ENCODE measurements at regions not wholly inside any gene's neighbourhood (a gene's known extent, or its start where the extent isn't known, plus 50 kb on each side); places are given as distances from the start of the nearest gene placed in this dataset.

- Histone ChIP-seq H3K9me3 (ENCODE audit: control insufficient read depth, insufficient read depth, low read length) (no peaks in the 10 kb centered on the region), H3K36me3 (ENCODE audit: control insufficient read depth, insufficient read depth, low read length) (no peaks in the 10 kb centered on the region), H3K9ac (ENCODE audit: low read depth, low read length) (no peak overlapping the region), H3K27me3 (ENCODE audit: control insufficient read depth, insufficient read depth, low read length) (no peaks in the 10 kb centered on the region), H3K4me1 (ENCODE audit: control insufficient read depth, insufficient read depth, low read length) (no peaks in the 10 kb centered on the region), H3K4me3 (ENCODE audit: low read depth, low read length) (no peak overlapping the region)
Observed at GRCh38 chr14:55977392-55978150, 140.6 kb upstream of the PELI2 start.

- Histone ChIP-seq H3K27me3 (ENCODE audit: control insufficient read depth, insufficient read depth, low read length) (no peaks in the 10 kb centered on the region), H3K9ac (ENCODE audit: low read depth, low read length) (no peak overlapping the region), H3K4me1 (ENCODE audit: control insufficient read depth, insufficient read depth, low read length) (no peaks in the 10 kb centered on the region), H3K9me3 (ENCODE audit: control insufficient read depth, insufficient read depth, low read length) (no peaks in the 10 kb centered on the region), H3K4me3 (ENCODE audit: low read depth, low read length) (no peak overlapping the region), H3K36me3 (ENCODE audit: control insufficient read depth, insufficient read depth, low read length) (no peaks in the 10 kb centered on the region)
Observed at GRCh38 chr14:55979096-55979495, 139.1 kb upstream of the PELI2 start.

- no peak overlapping the region for H3K4me3 ChIP-seq (ENCODE audit: low read depth, low read length)
- no peaks in the 10 kb centered on the region for H3K4me1 ChIP-seq (ENCODE audit: control insufficient read depth, insufficient read depth, low read length)
- H3K9ac ChIP-seq (ENCODE audit: low read depth, low read length) = no peak overlapping the region
- no peaks in the 10 kb centered on the region for H3K36me3 ChIP-seq (ENCODE audit: control insufficient read depth, insufficient read depth, low read length)
- H3K9me3 ChIP-seq (ENCODE audit: control insufficient read depth, insufficient read depth, low read length) = no peaks in the 10 kb centered on the region
- no peaks in the 10 kb centered on the region for H3K27me3 ChIP-seq (ENCODE audit: control insufficient read depth, insufficient read depth, low read length)
Observed at GRCh38 chr14:55979781-55980180, 138.4 kb upstream of the PELI2 start.

GRCh38 chr14:55980970-55981369, 137.2 kb upstream of the PELI2 start:
- Histone ChIP-seq H3K36me3 (ENCODE audit: control insufficient read depth, insufficient read depth, low read length) (no peaks in the 10 kb centered on the region), H3K9ac (ENCODE audit: low read depth, low read length) (no peak overlapping the region), H3K9me3 (ENCODE audit: control insufficient read depth, insufficient read depth, low read length) (no peaks in the 10 kb centered on the region), H3K27me3 (ENCODE audit: control insufficient read depth, insufficient read depth, low read length) (no peaks in the 10 kb centered on the region), H3K4me1 (ENCODE audit: control insufficient read depth, insufficient read depth, low read length) (no peaks in the 10 kb centered on the region), H3K4me3 (ENCODE audit: low read depth, low read length) (no peak overlapping the region)

- Histone ChIP-seq H3K36me3 (ENCODE audit: control insufficient read depth, insufficient read depth, low read length) (no peaks in the 10 kb centered on the region), H3K27me3 (ENCODE audit: control insufficient read depth, insufficient read depth, low read length) (no peaks in the 10 kb centered on the region), H3K4me3 (ENCODE audit: low read depth, low read length) (no peak overlapping the region), H3K9me3 (ENCODE audit: control insufficient read depth, insufficient read depth, low read length) (no peaks in the 10 kb centered on the region), H3K4me1 (ENCODE audit: control insufficient read depth, insufficient read depth, low read length) (no peaks in the 10 kb centered on the region), H3K9ac (ENCODE audit: low read depth, low read length) (no peak overlapping the region)
Observed at GRCh38 chr14:55986069-55986468, 132.1 kb upstream of the PELI2 start.

GRCh38 chr14:56000846-56001245, 117.4 kb upstream of the PELI2 start:
- Histone ChIP-seq H3K36me3 (ENCODE audit: control insufficient read depth, insufficient read depth, low read length) (no peaks in the 10 kb centered on the region), H3K9ac (ENCODE audit: low read depth, low read length) (no peak overlapping the region), H3K4me3 (ENCODE audit: low read depth, low read length) (no peak overlapping the region), H3K4me1 (ENCODE audit: control insufficient read depth, insufficient read depth, low read length) (peaks cover 13% of the 10 kb centered on the region), H3K27me3 (ENCODE audit: control insufficient read depth, insufficient read depth, low read length) (no peaks in the 10 kb centered on the region), H3K9me3 (ENCODE audit: control insufficient read depth, insufficient read depth, low read length) (no peaks in the 10 kb centered on the region)

- H3K4me3 ChIP-seq (ENCODE audit: low read depth, low read length) = no peak overlapping the region
- no peaks in the 10 kb centered on the region for H3K9me3 ChIP-seq (ENCODE audit: control insufficient read depth, insufficient read depth, low read length)
- no peaks in the 10 kb centered on the region for H3K27me3 ChIP-seq (ENCODE audit: control insufficient read depth, insufficient read depth, low read length)
- no peak overlapping the region for H3K9ac ChIP-seq (ENCODE audit: low read depth, low read length)
- peaks cover 13% of the 10 kb centered on the region for H3K4me1 ChIP-seq (ENCODE audit: control insufficient read depth, insufficient read depth, low read length)
- H3K36me3 ChIP-seq (ENCODE audit: control insufficient read depth, insufficient read depth, low read length) = no peaks in the 10 kb centered on the region
Observed at GRCh38 chr14:56002342-56002741, 115.9 kb upstream of the PELI2 start.

- H3K4me1 ChIP-seq (ENCODE audit: control insufficient read depth, insufficient read depth, low read length) = peaks cover 16% of the 10 kb centered on the region
- no peak overlapping the region for H3K4me3 ChIP-seq (ENCODE audit: low read depth, low read length)
- no peaks in the 10 kb centered on the region for H3K36me3 ChIP-seq (ENCODE audit: control insufficient read depth, insufficient read depth, low read length)
- H3K27me3 ChIP-seq (ENCODE audit: control insufficient read depth, insufficient read depth, low read length) = no peaks in the 10 kb centered on the region
- H3K9me3 ChIP-seq (ENCODE audit: control insufficient read depth, insufficient read depth, low read length) = no peaks in the 10 kb centered on the region
- H3K9ac ChIP-seq (ENCODE audit: low read depth, low read length) = no peak overlapping the region
Observed at GRCh38 chr14:56002876-56003625, 115.2 kb upstream of the PELI2 start.

- H3K36me3 ChIP-seq (ENCODE audit: control insufficient read depth, insufficient read depth, low read length) = no peaks in the 10 kb centered on the region
- peaks cover 16% of the 10 kb centered on the region for H3K4me1 ChIP-seq (ENCODE audit: control insufficient read depth, insufficient read depth, low read length)
- H3K9ac ChIP-seq (ENCODE audit: low read depth, low read length) = no peak overlapping the region
- H3K4me3 ChIP-seq (ENCODE audit: low read depth, low read length) = no peak overlapping the region
- no peaks in the 10 kb centered on the region for H3K9me3 ChIP-seq (ENCODE audit: control insufficient read depth, insufficient read depth, low read length)
- H3K27me3 ChIP-seq (ENCODE audit: control insufficient read depth, insufficient read depth, low read length) = no peaks in the 10 kb centered on the region
Observed at GRCh38 chr14:56004323-56004722, 113.9 kb upstream of the PELI2 start.

- Histone ChIP-seq H3K4me1 (ENCODE audit: control insufficient read depth, insufficient read depth, low read length) (peaks cover 16% of the 10 kb centered on the region), H3K27me3 (ENCODE audit: control insufficient read depth, insufficient read depth, low read length) (no peaks in the 10 kb centered on the region), H3K9ac (ENCODE audit: low read depth, low read length) (no peak overlapping the region), H3K4me3 (ENCODE audit: low read depth, low read length) (no peak overlapping the region), H3K9me3 (ENCODE audit: control insufficient read depth, insufficient read depth, low read length) (no peaks in the 10 kb centered on the region), H3K36me3 (ENCODE audit: control insufficient read depth, insufficient read depth, low read length) (no peaks in the 10 kb centered on the region)
Observed at GRCh38 chr14:56004786-56005185, 113.4 kb upstream of the PELI2 start.

- H3K4me3 ChIP-seq (ENCODE audit: low read depth, low read length) = no peak overlapping the region
- no peaks in the 10 kb centered on the region for H3K36me3 ChIP-seq (ENCODE audit: control insufficient read depth, insufficient read depth, low read length)
- H3K9ac ChIP-seq (ENCODE audit: low read depth, low read length) = no peak overlapping the region
- H3K27me3 ChIP-seq (ENCODE audit: control insufficient read depth, insufficient read depth, low read length) = no peaks in the 10 kb centered on the region
- peaks cover 16% of the 10 kb centered on the region for H3K4me1 ChIP-seq (ENCODE audit: control insufficient read depth, insufficient read depth, low read length)
- no peaks in the 10 kb centered on the region for H3K9me3 ChIP-seq (ENCODE audit: control insufficient read depth, insufficient read depth, low read length)
Observed at GRCh38 chr14:56005191-56006053, 112.8 kb upstream of the PELI2 start.

All from iPS-15b (cell line).